HG03469 (cell line): ENCODE measurements at regions not wholly inside any gene's neighbourhood (a gene's known extent, or its start where the extent isn't known, plus 50 kb on each side); places are given as distances from the start of the nearest gene placed in this dataset.
A peak's percentile ranks its signal among the peaks of the same experiment; 100 is the strongest.
"Not testable (repeated sequence)": the region's sequence is repeated elsewhere in the genome, so short reads cannot be mapped to it uniquely, and the experiment has no call there.

Experiments used
- ATAC-seq: cut with Tn5 transposase; IDR thresholded peaks from one replicate; pipeline ENCODE4 v1.9.1; 2021; ENCODE audit warnings: mild to moderate bottlenecking, moderate library complexity, moderate number of reproducible peaks; ENCODE audit not compliant: unreplicated experiment

DNA sequence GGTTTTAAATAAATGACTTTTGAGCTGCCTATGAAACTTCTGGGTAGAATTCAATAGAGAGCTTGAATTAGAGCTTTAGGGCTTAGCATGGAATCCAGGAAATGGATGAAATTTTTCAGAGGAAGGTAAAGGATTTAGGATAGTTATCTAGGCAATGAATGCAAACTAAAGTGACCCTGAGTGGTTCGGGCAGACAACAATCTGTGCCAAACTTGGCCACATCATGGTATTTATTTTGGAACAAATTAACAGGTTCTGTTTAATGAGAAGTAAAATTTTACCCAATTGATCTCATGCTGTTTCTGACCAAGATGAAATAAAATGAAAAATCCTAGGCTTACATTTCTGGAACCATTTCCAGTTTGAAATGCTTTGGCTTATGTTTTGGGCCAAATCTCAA lies 934.4 kb downstream of the MAT2B start:
- ATAC-seq: no peak

DNA sequence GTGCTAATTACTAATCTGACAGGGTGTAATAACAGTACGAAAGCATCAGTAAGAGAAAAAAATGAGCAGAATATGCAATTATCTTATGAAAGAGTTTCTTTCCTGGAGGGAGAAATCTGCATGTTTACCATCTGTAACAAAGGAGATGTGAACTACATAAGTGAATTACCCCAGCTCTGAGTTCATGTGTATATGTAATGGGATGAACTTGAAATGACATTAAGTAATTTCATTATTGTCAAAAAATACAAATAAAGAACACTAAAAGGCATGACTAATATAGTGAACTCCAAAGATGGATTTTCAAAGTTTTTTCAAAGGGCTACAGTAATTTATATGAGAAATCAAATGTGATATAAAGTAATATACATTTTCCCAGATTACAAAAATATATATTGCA lies 944.0 kb downstream of the MAT2B start:
- ATAC-seq: no peak

DNA sequence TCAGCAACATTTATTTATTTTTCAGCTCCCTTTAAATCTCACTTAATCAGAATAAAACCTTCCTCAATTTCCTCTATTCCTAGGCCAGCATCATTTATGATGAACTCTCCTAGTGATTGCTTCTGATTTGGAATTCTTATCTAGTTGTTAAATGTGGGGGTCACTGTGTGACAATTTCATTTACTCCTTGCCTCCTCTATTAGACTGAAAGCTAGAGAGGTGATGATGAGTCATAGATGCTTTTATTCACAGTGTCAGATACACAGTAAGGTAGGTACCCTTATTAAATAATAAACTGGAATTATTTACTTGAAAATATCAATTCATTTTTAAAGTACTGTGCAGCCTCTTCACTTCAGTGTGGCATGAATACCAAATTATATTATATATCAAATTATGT lies 960.6 kb downstream of the MAT2B start:
- ATAC-seq: no peak

DNA sequence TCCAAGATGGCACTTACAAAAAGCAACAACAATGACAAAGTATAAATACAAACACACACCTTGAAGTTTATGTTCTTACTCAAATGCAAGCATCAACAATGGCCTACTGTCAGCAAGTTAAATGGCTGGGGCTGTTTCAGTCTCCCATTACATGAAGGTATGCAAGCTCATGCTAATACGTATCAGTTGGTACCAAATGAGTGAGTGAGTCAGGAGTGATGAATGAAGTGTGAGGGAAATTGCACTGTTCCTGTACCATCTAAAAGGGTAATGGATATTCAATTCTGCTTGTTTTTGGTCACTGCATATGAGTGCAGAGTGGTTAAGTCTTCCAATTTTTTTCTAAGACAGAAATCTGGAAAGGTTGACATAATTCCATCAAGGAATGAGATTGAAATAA lies 964.9 kb downstream of the MAT2B start:
- no peak for ATAC-seq

DNA sequence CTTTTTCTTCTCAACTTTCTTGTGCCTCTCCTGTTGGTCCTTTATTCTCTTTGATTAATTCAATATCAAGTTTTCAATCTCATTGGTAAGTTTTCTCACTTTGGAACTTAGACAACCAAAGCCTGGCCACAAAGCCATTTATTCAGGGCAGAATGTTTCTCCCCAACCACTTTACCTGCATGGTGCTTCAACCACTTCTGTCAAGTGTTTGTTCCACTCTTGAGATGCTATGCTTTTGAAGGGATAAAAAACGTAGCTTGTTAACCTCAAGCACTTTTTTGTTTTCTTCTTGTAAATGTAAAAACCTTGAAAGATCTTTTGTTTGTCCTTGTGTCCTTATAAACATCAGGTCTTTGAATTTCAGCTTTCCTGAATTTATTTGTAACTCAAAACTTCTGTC lies 966.7 kb downstream of the MAT2B start:
- ATAC-seq: no peak

DNA sequence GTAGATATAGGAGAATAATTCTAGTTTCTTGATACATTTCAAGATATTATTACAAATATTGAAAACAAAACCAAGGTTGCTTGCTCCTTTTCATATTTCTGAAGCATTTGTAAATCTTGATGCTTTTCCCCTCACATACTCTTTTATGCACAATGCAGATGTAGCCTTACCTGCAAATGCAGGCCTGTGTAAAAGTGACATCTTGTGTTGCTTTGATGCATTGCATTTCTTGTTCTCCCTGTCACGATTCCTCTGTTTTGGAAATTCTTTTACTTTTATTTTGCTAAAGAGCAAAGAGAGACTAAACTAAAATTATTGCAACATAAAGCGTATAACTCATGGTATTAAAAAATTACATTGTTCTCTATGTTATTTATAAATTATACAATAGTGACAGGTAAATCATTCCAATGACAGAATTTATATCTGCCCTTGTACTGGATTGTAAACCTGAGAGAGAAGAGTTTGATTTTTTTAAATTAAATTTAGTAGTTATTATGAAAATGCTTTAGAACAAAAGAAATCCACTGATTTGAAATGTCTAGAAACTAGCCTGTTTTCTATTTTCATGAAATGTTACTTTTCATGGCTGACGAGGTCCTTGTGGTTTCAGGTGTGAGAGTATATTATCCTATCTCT lies 970.0 kb downstream of the MAT2B start:
- no peak for ATAC-seq

DNA sequence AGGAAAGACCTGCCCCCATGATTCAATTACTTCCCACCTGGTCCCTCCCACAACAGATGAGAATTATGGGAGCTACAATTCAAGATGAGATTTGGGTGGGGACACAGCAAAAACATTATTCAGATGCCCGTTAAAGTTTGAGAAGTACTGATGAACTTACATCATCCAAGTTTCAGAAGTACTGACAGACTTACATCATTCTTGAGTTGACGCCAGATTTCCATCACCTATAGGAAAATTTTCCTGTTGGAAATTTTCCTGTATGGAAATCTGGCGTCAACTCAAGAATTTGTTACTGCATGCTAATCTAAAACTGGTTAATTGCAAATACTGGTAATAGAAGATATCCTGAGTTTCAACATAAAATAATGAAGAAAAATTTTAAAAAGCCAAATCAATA lies 975.9 kb downstream of the MAT2B start:
- no peak for ATAC-seq

DNA sequence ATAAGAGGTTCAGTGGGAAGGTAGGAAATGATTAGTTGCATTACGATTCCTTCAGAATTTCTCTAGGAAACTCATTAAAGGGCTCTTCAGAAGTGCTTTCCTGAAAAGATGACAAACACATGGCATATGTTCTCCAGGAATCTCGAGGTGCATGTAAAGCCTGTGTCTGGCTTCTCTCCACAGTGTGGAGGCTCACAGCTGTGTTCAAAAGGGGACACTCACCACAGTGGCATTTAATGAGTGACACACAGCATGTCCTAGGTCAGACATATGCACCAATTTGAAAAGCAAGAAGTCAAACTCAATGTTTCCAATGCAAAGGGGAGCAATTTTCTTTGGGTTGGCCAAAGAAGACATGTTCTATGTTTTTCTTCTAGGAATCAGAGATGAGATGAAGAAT lies 976.9 kb downstream of the MAT2B start:
- no peak for ATAC-seq

DNA sequence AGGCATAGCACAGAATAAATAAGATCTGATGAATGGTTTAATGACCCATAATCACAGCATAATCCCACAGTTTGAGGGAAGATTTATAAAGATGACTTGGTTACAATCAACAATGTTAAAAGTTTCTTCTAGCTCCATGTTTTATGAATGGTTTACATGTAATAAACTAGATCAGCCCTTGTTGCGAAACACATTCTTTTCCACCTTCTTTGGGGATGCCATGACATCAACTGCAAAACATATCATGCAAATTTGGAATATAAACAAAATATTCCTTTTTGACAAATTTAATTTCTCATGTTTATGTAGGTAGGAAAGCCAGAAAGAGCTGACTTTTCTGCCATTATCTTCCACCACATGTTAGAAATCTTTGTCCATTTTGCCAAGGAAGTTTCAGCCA lies 979.5 kb downstream of the MAT2B start:
- no peak for ATAC-seq

DNA sequence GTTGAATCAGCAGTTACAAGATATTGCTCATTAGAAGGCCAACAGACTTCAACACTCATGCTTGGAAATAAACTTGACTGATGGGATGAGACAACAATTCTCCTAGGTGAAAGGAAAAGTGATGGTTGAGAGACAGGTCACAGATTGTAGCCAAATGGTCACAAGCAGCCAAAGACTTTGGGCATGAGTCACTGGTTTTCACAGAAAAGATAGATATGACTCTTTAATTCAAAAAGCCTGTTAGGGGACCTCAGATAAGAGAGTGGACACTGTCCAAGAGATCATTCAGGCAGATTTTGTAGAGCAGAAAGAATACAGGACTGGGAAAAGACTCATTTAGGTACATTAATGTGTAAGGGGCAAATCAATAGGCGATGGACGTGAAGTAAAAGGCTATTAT lies 982.5 kb downstream of the MAT2B start:
- no peak for ATAC-seq

DNA sequence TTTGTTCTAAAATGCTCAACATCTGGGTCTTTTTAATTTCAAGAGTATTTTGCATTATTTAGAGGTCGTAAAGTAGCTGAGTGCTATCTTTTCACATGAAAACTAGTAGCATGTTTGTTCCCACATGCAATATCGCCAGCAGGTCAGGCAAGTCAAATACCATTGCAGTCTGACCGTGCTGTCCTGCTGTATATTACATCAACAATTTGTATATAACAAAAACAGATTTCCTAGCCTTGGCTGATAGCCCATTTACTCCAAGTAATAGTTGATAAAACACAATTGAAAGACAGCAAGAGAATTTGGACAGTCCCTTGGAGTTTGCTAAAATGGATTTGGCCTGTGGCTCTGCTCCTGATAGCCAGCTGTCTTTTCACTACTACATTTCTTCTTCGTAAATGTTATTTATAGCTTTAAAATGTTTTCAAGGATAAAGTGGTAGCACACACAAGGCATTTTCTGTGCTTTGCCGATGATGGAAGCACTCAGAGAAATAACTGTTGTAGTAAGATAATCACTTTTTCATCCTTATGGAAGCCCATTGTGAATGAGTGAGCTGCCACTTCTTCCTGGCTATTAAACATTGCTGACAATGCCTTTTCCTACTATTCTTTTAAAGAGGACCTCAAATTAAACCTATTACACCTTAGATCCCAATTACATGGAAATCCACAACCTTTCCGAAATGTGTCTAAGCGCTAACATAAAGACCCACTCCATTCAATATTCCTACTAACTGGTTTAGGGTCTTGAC lies 992.1 kb downstream of the MAT2B start:
- no peak for ATAC-seq

DNA sequence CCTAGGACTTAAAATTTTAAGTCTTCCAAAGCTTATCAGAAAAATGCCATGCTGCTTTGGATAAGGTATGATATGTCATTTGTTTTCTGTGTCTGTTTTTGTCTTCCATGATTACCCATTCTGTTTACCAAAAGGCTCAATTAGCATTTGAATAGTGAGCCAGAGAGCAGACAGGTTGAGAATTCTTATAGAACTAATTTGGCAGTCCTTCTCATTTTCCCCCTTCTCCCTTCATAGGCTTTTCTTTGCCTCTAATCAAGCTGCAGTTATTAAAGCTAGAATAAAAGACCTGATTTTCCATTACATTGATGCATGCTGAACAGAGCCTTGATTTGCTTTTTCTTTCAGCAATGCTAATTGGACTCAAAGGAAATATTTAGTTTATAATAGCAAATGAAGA lies 993.0 kb downstream of the MAT2B start:
- ATAC-seq: no peak

DNA sequence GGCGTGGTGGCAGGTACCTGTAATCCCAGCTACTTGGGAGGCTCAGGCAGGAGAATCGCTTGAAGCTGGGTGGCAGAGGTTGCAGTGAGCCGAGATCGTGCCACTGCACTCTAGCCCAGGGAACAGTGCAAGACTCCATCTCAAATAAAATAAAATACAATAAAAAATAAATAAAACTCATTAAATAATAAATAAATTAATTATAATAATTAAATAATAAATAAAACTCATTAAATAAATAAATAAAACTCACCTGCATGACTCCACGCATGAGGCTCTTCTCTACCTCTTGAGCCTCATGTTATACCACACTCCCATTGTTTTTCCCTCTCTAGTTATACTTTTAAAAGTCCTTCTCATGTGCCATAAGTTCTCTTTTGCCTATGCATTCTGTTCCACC lies 995.4 kb downstream of the MAT2B start:
- no peak for ATAC-seq

DNA sequence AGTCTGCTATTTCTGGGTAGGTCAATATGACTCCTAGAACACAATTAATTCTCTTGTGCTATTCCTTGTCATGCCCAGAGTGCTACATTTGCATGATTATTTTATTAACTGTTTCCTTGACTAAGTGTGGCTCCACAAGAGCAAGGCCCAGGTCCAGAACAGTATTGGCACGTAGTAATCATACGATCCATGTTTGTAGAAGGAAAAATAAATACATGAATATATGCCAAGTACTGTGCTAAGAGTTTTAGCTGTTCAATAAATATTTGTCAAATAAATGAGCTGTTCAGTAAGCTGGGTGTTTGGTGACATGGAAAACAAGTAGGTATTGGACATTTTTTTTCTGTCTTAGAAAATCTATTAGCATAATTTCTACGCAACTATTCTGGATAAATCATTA lies 995.9 kb downstream of the MAT2B start:
- ATAC-seq: no peak

DNA sequence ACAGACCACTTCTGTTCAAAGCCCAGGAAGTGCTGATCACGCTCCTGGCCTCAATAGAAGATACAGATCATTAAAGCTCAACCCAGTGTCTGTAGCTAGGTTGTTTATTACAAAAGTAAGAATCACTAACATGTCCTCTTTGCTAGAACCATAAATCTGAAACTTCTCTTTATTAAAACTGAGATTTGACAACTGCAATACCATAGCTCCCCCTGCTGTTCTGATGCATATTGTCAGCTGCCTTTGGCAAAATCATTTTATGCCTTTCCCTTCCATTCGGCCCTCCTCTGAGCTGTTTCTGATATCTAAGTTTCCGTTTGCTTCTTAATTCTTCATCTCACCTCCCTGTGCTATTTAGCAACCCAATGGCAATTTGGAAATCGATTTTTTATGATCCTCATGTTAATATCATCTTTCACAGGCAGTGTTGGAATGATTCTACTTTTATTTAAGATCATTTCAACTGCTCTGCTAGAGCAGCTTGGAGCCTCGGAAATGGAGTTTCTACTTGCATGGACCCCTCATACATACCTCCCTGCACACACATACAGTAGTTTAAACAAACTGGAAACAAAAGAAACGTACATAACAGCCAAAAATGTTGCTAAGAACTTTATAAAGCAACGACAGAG lies 998.8 kb downstream of the MAT2B start:
- peak; percentile 73 for ATAC-seq

DNA sequence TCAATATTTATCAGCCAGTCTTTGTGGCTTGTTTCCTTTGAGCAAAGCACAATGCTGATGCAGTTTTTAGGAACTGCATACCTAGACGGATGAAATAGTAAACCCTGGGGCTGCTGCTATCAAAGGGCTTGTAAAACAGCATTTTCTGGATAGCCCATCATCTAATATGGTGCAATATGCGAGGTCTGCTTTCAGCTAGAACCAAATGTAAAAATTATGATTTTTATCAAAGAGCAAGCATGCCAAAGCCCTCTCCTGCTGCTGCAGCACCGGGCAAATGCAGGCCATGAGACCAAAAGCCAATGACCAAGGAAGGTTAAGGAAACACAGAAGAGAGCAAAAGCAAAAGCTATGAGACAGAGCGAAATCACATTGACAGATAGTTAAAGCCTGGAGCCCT lies 1000.4 kb downstream of the MAT2B start:
- no peak for ATAC-seq

DNA sequence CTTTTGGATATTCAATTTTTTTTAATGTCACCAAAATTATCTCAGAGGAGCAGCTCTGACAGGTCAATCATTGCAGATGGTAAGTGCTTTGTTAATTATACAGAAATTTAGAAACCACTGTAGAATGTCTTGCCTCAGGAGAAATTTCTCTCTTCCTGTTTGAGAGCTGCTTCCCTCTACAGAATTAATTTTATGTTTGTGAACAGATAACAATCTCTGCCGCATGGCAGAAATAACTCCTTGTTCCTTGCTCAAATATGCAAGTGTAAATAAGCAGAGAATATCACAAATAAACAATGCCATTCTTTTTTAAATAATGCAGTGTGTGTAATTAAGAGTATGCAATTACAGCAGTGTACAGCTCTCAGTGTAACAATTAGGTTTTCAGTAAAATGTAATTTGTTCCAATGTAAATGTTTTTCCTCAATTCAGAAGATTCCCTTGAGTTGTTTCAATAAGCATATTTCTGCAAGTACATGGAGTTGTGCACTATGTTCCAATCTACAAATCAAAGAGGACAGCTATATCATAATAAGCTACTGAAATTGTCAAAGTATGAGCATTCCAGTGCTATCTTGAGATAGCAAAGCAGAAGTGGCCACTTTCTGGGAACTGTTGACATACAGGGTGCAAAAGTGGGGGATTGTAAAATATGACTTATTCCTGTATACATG lies 1012.8 kb downstream of the MAT2B start:
- ATAC-seq: no peak

DNA sequence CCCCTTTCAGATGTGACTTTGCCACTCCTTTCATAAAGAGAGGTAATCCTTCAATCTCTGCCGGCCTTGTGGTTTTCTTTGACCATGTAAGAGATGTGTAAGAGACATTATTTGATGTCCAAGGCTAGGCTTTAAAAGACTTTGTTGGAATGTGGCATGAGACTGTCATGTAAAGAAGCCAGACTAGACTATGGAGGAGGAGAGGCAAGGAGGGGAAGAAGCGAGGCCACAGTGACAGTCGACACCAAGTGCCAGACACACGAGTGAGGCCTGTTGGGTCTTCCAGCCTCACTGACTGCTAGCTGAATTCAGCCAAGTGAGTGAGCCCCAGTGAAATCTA lies 1013.3 kb downstream of the MAT2B start:
- no peak for ATAC-seq

DNA sequence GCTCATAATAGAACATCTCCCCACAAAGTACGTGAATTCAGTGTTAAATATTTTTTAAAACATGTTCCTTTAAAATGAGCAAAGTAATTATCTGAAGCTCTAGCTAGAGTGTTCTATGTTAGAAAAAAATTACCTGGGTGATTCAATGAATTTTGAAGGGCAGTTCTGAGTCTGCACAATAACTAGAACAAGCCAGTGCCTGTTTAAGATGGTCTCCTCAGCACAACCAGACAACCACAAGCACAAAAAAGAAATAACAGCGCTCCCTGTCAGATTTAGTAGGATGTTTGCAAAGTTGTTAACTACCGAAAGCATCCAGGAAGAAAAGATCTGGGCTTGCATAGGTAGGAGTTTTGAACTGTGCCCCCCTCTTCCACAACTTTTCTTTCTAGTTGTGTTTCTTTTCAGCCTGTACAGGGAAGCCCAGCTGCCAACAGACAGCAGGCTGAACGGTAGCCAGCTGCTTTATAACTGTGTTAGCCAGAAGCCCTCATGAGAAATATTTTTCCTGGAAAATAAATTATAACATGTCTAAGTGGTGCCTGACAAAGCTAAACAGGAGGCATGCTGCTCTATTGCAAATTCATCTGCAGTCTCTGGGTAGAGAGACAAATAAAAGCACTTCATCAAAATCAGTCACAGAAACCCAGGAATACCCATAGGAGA lies 1026.9 kb downstream of the MAT2B start:
- ATAC-seq: no peak

DNA sequence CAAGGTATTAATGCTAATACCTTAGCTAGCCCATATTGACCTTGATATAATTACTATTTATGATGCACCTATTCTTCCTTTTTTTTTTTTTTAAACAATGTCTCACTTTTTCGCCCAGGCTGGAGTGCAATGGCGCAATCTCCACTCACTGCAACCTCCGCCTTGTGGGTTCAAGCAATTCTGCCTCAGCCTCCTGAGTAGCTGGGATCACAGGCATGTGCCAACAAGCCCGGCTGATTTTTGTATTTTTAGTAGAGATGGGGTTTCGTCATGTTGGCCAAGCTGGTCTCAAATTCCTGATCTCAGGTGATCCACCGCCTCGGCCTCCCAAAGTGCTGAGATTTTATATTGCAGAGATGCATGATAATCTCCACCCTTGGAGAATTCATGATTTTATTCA lies 1028.0 kb downstream of the MAT2B start:
- not testable (repeated sequence) for ATAC-seq

DNA sequence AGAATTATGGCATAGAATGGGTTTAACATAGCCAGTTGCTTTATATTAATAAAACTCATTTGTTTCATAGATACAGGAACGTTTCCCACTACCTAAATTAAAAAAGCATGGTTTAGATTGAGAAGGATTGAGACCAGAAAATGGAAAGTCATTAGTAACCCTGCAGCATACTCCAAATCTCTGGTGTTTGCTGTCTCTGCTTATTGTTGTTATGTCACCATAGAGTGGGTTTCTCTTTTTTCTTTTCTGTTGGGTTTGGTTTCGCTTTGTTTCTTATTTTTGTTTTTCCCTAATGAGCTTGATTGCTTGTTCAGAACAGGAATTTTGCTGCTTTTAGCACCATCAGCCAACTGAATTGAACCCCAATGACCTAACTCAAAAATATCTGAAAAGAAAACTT lies 1034.8 kb downstream of the MAT2B start:
- ATAC-seq: no peak
